Mesothelial cell of epicardium (in vitro differentiated cells): ENCODE measurements at regions not wholly inside any gene's neighbourhood (a gene's known extent, or its start where the extent isn't known, plus 50 kb on each side); places are given as distances from the start of the nearest gene placed in this dataset.

Experiments
- DNase-seq, 2 experiments: peaks; one replicate each; pipeline ENCODE4 v3.0.0; 2021; ENCODE audit warnings: low spot score in 2 of 2; ENCODE audit not compliant: unreplicated experiment in 2 of 2
- H3K27ac Mint-ChIP-seq: 2 replicates; pipeline ENCODE4 v1.8.0; 2021; ENCODE audit warnings: mixed read lengths
- H3K27me3 Mint-ChIP-seq: 2 replicates; pipeline ENCODE4 v1.8.0; 2021; ENCODE audit warnings: low read depth, mixed read lengths
- H3K36me3 Mint-ChIP-seq: 2 replicates; pipeline ENCODE4 v1.8.0; 2021; ENCODE audit warnings: mixed read lengths
- H3K4me1 Mint-ChIP-seq: 2 replicates; pipeline ENCODE4 v1.8.0; 2021; ENCODE audit warnings: mixed read lengths
- H3K4me3 Mint-ChIP-seq: 2 replicates; pipeline ENCODE4 v1.8.0; 2021; ENCODE audit warnings: mild to moderate bottlenecking, moderate library complexity, mixed read lengths
- H3K9me3 Mint-ChIP-seq: 2 replicates; pipeline ENCODE4 v1.8.0; 2021; ENCODE audit warnings: mixed read lengths
- TF ChIP-seq, protein P1 (sequence below): fragments of 200-600 bp; sonication (generic); IDR thresholded peaks from one replicate; pipeline ENCODE4 v1.5.0; 2021; ENCODE audit warnings: antibody characterized with exemption; ENCODE audit not compliant: unreplicated experiment

DNA sequence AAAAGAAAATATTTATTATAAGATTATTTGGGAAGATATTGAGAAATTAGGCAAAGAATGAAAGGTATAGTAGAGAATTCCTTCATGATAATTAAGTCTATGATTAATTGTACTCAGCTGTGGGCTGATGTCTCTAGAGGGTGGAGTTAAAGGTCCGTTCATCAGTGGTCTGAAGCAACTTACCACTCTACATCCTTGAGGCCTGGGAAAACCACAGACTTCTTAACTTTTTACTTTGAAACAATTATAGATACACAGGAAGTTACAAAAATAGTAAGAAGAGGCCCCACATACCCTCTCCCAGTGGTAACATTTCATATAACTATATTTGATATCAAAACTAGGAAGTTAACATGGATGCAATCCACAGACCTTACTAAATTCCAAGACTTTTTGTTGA lies 167.0 kb upstream of the NECTIN1 start:
- TF ChIP-seq, protein P1, sequence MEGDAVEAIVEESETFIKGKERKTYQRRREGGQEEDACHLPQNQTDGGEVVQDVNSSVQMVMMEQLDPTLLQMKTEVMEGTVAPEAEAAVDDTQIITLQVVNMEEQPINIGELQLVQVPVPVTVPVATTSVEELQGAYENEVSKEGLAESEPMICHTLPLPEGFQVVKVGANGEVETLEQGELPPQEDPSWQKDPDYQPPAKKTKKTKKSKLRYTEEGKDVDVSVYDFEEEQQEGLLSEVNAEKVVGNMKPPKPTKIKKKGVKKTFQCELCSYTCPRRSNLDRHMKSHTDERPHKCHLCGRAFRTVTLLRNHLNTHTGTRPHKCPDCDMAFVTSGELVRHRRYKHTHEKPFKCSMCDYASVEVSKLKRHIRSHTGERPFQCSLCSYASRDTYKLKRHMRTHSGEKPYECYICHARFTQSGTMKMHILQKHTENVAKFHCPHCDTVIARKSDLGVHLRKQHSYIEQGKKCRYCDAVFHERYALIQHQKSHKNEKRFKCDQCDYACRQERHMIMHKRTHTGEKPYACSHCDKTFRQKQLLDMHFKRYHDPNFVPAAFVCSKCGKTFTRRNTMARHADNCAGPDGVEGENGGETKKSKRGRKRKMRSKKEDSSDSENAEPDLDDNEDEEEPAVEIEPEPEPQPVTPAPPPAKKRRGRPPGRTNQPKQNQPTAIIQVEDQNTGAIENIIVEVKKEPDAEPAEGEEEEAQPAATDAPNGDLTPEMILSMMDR: no peak
- H3K9me3 Mint-ChIP-seq: no peaks in the 10 kb centered on the region
- no peak overlapping the region for H3K27ac Mint-ChIP-seq
- H3K27me3 Mint-ChIP-seq: peaks cover 7% of the 10 kb centered on the region
- H3K4me1 Mint-ChIP-seq: peaks cover 13% of the 10 kb centered on the region
- no peaks in the 10 kb centered on the region for H3K36me3 Mint-ChIP-seq
- DNase-seq: no peak
- no peak overlapping the region for H3K4me3 Mint-ChIP-seq

DNA sequence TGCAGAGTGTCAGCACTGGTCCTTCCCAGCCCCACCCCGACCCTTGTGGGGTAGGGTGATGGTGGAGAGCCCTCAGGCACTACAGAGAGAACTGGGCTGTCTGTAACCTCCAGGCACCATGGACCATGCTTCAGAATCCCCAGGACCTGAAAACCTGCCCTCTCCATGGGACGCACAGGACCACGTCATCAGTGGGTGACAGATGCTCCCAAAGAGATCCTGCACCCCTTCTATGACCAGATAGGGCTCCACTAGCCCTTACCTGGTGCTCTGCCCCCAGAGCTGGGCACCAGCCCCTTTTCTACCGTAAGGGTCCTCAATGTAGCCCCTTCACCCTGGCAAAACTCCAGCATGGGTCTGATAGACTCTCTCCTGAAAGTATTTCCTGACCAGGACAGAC lies 165.9 kb upstream of the NECTIN1 start:
- peaks cover 15% of the 10 kb centered on the region for H3K4me1 Mint-ChIP-seq
- TF ChIP-seq, protein P1: no peak
- no peaks in the 10 kb centered on the region for H3K9me3 Mint-ChIP-seq
- H3K27me3 Mint-ChIP-seq: peaks cover 7% of the 10 kb centered on the region
- no peak overlapping the region for H3K27ac Mint-ChIP-seq
- H3K4me3 Mint-ChIP-seq: no peak overlapping the region
- H3K36me3 Mint-ChIP-seq: no peaks in the 10 kb centered on the region
- no peak for DNase-seq

DNA sequence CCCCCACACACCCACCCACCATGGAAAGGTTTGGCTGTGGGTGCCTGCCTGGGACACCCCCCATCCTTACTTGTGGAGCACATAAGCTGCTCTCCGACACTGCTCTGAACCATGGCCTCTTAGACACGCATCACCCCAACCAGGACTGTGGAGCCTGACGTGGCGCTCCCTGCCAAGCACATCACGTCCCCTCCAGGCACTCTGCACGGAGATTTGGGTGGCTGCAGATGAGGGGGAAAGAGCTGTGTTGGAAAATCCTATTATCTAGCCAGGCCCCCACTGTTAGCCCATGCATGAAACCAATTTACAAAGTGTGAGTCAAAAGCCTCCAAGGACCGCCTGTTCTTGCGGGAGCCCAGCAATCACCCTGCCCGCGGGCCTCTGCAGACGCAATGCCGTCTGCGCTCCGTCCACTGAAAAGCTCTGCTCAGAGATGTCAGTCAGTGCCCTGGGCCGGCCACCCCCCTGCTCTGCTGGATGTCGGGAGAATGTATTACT lies 163.4 kb upstream of the NECTIN1 start:
- TF ChIP-seq, protein P1: no peak
- H3K9me3 Mint-ChIP-seq: no peaks in the 10 kb centered on the region

DNA sequence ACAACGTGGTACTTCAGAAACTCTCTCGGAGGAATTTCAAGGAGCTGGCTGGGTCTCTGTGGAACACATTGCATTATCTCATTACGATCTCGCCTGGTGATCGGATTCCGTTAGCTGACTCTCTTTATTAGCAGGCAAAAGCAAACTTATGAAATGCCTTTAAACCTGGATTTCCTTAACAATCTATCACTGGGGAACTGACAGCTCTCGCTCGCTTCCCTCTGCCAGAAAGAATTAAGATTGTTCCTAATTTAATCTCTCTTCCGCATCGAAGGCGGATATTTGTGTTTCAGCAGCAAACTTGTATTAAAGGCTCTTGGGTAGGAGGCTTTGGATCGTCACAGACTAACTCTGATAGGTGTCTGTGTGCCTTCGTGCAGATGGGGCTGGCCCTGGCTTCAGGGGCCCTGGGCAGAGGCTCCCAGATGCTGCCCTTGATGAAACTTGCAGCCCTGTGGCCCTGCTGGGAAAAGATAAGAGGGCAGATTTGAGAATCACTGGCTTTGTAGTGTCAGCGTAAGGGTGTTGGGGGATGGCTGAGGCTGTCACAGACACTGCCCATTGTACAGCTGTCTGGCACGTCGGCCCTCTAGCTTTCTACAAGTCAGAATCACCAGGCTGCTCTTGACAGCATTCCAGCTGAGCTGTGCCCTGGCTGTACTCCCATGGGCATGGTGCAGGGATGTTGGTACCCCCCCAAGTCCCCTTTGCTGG lies 162.2 kb upstream of the NECTIN1 start:
- no peak overlapping the region for H3K27ac Mint-ChIP-seq
- H3K36me3 Mint-ChIP-seq: no peaks in the 10 kb centered on the region

More for the DNA sequence above, 163.4 kb upstream of the NECTIN1 start:
- DNase-seq: no peak
- Mint-ChIP-seq H3K4me3 (no peak overlapping the region), H3K36me3 (no peaks in the 10 kb centered on the region), H3K27ac (no peak overlapping the region), H3K27me3 (peaks cover 12% of the 10 kb centered on the region), H3K4me1 (peaks cover 20% of the 10 kb centered on the region)

DNA sequence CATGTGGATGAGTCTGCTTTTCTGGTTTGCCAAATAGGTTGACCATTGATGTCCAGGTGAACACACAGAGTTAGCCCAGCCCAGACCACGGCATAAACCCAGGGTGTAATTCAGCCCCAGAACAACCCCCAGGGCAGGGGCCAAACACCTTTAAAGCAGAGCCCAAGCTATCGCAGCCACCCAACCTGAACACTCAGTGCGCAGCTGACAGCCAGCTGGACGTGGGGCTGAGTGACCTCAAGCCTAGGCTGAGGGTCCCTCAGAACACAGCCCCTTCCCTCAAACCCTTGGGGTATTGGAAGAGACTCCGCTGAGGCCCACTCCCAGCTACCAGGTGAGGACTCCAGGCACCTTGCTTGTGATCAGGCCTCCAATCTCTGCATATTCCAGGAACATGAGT lies 161.5 kb upstream of the NECTIN1 start:
- no peak overlapping the region for H3K27ac Mint-ChIP-seq
- H3K9me3 Mint-ChIP-seq: no peaks in the 10 kb centered on the region
- H3K4me1 Mint-ChIP-seq: peaks cover 17% of the 10 kb centered on the region
- H3K4me3 Mint-ChIP-seq: no peak overlapping the region
- DNase-seq: no peak
- peaks cover 12% of the 10 kb centered on the region for H3K27me3 Mint-ChIP-seq
- TF ChIP-seq, protein P1: no peak
- H3K36me3 Mint-ChIP-seq: no peaks in the 10 kb centered on the region

More for the DNA sequence above, 162.2 kb upstream of the NECTIN1 start:
- no peak for DNase-seq
- H3K9me3 Mint-ChIP-seq: no peaks in the 10 kb centered on the region
- H3K27me3 Mint-ChIP-seq: peaks cover 12% of the 10 kb centered on the region
- H3K4me3 Mint-ChIP-seq: no peak overlapping the region
- TF ChIP-seq, protein P1: no peak
- H3K4me1 Mint-ChIP-seq: peaks cover 17% of the 10 kb centered on the region
